Skeletal muscle satellite cell (primary cell): ENCODE measurements at regions not wholly inside any gene's neighbourhood (a gene's known extent, or its start where the extent isn't known, plus 50 kb on each side); places are given as distances from the start of the nearest gene placed in this dataset.
"Not testable (repeated sequence)": the region's sequence is repeated elsewhere in the genome, so short reads cannot be mapped to it uniquely, and the experiment has no call there.

Experiments used
- H3K27me3 ChIP-seq: 2 replicates; pipeline ENCODE4 v1.7.0; 2013; ENCODE audit warnings: low read length; ENCODE audit not compliant: control insufficient read depth, insufficient read depth
- H3K36me3 ChIP-seq: 2 replicates; pipeline ENCODE4 v1.7.0; 2013; ENCODE audit warnings: mild to moderate bottlenecking, control low read depth, low read length; ENCODE audit not compliant: insufficient read depth
- H3K4me1 ChIP-seq: 2 replicates; pipeline ENCODE4 v1.7.0; 2013; ENCODE audit warnings: low read length; ENCODE audit not compliant: control insufficient read depth, insufficient read depth
- H3K4me2 ChIP-seq: 2 replicates; pipeline ENCODE4 v1.7.0; 2013; ENCODE audit warnings: mild to moderate bottlenecking, low read length
- H3K4me3 ChIP-seq: 2 replicates; pipeline ENCODE4 v1.7.0; 2013; ENCODE audit warnings: low read length
- H3K9ac ChIP-seq: 2 replicates; pipeline ENCODE4 v1.7.0; 2013; ENCODE audit warnings: mild to moderate bottlenecking, low read depth, low read length, moderate library complexity
- H3K9me3 ChIP-seq: replicated peaks from 2 replicates; pipeline ENCODE4 v1.7.0; 2013; ENCODE audit warnings: mild to moderate bottlenecking, control low read depth, low read length

- H3K9me3 ChIP-seq: no peaks in the 10 kb centered on the region
- H3K9ac ChIP-seq: no peak overlapping the region
- no peaks in the 10 kb centered on the region for H3K27me3 ChIP-seq
- H3K4me2 ChIP-seq: no peak overlapping the region
- H3K4me3 ChIP-seq: no peak overlapping the region
- no peaks in the 10 kb centered on the region for H3K36me3 ChIP-seq
- H3K4me1 ChIP-seq: no peaks in the 10 kb centered on the region
These were observed 118.7 kb upstream of the TSC22D1 start for GRCh38 chr13:44694842-44695241.

GRCh38 chr13:44694291-44694690, 118.2 kb upstream of the TSC22D1 start:
- H3K4me2 ChIP-seq: no peak overlapping the region
- H3K4me1 ChIP-seq: no peaks in the 10 kb centered on the region
- no peak overlapping the region for H3K4me3 ChIP-seq
- no peaks in the 10 kb centered on the region for H3K9me3 ChIP-seq
- no peaks in the 10 kb centered on the region for H3K27me3 ChIP-seq
- no peaks in the 10 kb centered on the region for H3K36me3 ChIP-seq
- H3K9ac ChIP-seq: no peak overlapping the region

- Histone ChIP-seq H3K4me3 (no peak overlapping the region), H3K36me3 (no peaks in the 10 kb centered on the region), H3K4me1 (no peaks in the 10 kb centered on the region), H3K9ac (no peak overlapping the region), H3K9me3 (no peaks in the 10 kb centered on the region), H3K4me2 (no peak overlapping the region), H3K27me3 (no peaks in the 10 kb centered on the region)
These were observed 117.1 kb upstream of the TSC22D1 start for GRCh38 chr13:44693156-44693764.

GRCh38 chr13:44692173-44692713, 116.1 kb upstream of the TSC22D1 start:
- Histone ChIP-seq H3K4me3 (no peak overlapping the region), H3K4me1 (no peaks in the 10 kb centered on the region), H3K9ac (no peak overlapping the region), H3K4me2 (no peak overlapping the region), H3K9me3 (no peaks in the 10 kb centered on the region), H3K27me3 (no peaks in the 10 kb centered on the region), H3K36me3 (no peaks in the 10 kb centered on the region)

- H3K4me3 ChIP-seq: no peak overlapping the region
- no peak overlapping the region for H3K4me2 ChIP-seq
- H3K9ac ChIP-seq: no peak overlapping the region
- H3K36me3 ChIP-seq: no peaks in the 10 kb centered on the region
- no peaks in the 10 kb centered on the region for H3K9me3 ChIP-seq
- H3K27me3 ChIP-seq: no peaks in the 10 kb centered on the region
- no peaks in the 10 kb centered on the region for H3K4me1 ChIP-seq
These were observed 114.2 kb upstream of the TSC22D1 start for GRCh38 chr13:44690376-44690775.

GRCh38 chr13:44688652-44689051, 112.5 kb upstream of the TSC22D1 start:
- H3K27me3 ChIP-seq: no peaks in the 10 kb centered on the region
- H3K4me1 ChIP-seq: no peaks in the 10 kb centered on the region

GRCh38 chr13:44686531-44686934, 110.4 kb upstream of the TSC22D1 start:
- no peak overlapping the region for H3K4me2 ChIP-seq
- no peak overlapping the region for H3K4me3 ChIP-seq
- no peaks in the 10 kb centered on the region for H3K36me3 ChIP-seq
- no peaks in the 10 kb centered on the region for H3K27me3 ChIP-seq
- H3K9ac ChIP-seq: no peak overlapping the region
- H3K4me1 ChIP-seq: no peaks in the 10 kb centered on the region
- no peaks in the 10 kb centered on the region for H3K9me3 ChIP-seq

More at GRCh38 chr13:44688652-44689051, 112.5 kb upstream of the TSC22D1 start:
- no peak overlapping the region for H3K4me3 ChIP-seq
- no peak overlapping the region for H3K9ac ChIP-seq
- H3K4me2 ChIP-seq: no peak overlapping the region
- no peaks in the 10 kb centered on the region for H3K9me3 ChIP-seq
- H3K36me3 ChIP-seq: no peaks in the 10 kb centered on the region

- Histone ChIP-seq H3K9ac (no peak overlapping the region), H3K27me3 (no peaks in the 10 kb centered on the region)
These were observed 109.5 kb upstream of the TSC22D1 start for GRCh38 chr13:44685641-44686040.

GRCh38 chr13:44682416-44682815, 106.3 kb upstream of the TSC22D1 start:
- H3K27me3 ChIP-seq, H3K4me1 ChIP-seq, H3K9ac ChIP-seq, H3K4me2 ChIP-seq, H3K36me3 ChIP-seq, H3K4me3 ChIP-seq, H3K9me3 ChIP-seq: not testable (repeated sequence)

More at GRCh38 chr13:44685641-44686040, 109.5 kb upstream of the TSC22D1 start:
- Histone ChIP-seq H3K36me3 (no peaks in the 10 kb centered on the region), H3K4me3 (no peak overlapping the region), H3K4me1 (no peaks in the 10 kb centered on the region), H3K9me3 (no peaks in the 10 kb centered on the region), H3K4me2 (no peak overlapping the region)

- Histone ChIP-seq H3K36me3 (no peaks in the 10 kb centered on the region), H3K4me1 (no peaks in the 10 kb centered on the region), H3K9ac (no peak overlapping the region), H3K27me3 (no peaks in the 10 kb centered on the region), H3K4me2 (no peak overlapping the region), H3K4me3 (no peak overlapping the region), H3K9me3 (no peaks in the 10 kb centered on the region)
These were observed 104.7 kb upstream of the TSC22D1 start for GRCh38 chr13:44680746-44681355.

GRCh38 chr13:44679597-44679996, 103.5 kb upstream of the TSC22D1 start:
- Histone ChIP-seq H3K4me3 (no peak overlapping the region), H3K4me1 (no peaks in the 10 kb centered on the region), H3K36me3 (no peaks in the 10 kb centered on the region), H3K27me3 (no peaks in the 10 kb centered on the region), H3K9me3 (no peaks in the 10 kb centered on the region), H3K9ac (no peak overlapping the region), H3K4me2 (no peak overlapping the region)

- Histone ChIP-seq H3K4me3 (no peak overlapping the region), H3K9ac (no peak overlapping the region), H3K4me1 (no peaks in the 10 kb centered on the region), H3K27me3 (no peaks in the 10 kb centered on the region), H3K36me3 (no peaks in the 10 kb centered on the region), H3K4me2 (no peak overlapping the region), H3K9me3 (no peaks in the 10 kb centered on the region)
These were observed 102.1 kb upstream of the TSC22D1 start for GRCh38 chr13:44678197-44678596.
